Astrocyte of the spinal cord (primary cell): ENCODE measurements at regions not wholly inside any gene's neighbourhood (a gene's known extent, or its start where the extent isn't known, plus 50 kb on each side); places are given as distances from the start of the nearest gene placed in this dataset.

Experiments used
- DNase-seq: peaks from one replicate; pipeline ENCODE4 v3.0.0; 2011; ENCODE audit warnings: low read depth, low spot score
- H3K4me3 ChIP-seq: 2 replicates; pipeline ENCODE4 v1.5.1; 2011; ENCODE audit warnings: low read depth, mild to moderate bottlenecking, low read length, moderate library complexity
- in situ Hi-C: cut with HindIII; loops from 2 replicates; pipeline ENCODE4 v1.10.0; 2017; ENCODE audit warnings: low sequenced_read_pairs
- TF ChIP-seq, protein P1 (sequence below): IDR thresholded peaks from 2 replicates; pipeline ENCODE4 v1.5.1; 2012; ENCODE audit warnings: low read depth, mild to moderate bottlenecking, low read length, inconsistent platforms

DNA sequence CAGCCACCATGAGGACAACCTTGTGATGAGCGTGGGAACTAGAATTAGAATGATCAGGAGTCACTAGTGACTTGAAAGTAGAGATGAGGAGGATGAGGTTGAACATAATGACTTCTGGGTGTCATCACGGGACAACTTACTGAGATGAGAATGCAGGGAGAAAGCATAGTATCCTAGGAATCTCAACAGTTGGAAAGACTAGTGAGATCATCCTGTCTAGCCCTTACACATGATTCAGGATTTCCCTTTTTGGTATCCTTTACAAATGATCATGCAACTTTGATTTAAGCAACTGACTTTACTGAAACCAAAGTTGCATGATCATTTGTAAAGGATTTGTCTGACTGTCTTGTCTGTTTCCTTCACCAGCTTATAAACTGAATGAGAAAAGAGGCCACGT lies 51.8 kb upstream of the HIF1A start:
- no peak overlapping the region for H3K4me3 ChIP-seq
- in situ Hi-C loops = no loop called here
- DNase-seq = no peak
- TF ChIP-seq, protein P1, sequence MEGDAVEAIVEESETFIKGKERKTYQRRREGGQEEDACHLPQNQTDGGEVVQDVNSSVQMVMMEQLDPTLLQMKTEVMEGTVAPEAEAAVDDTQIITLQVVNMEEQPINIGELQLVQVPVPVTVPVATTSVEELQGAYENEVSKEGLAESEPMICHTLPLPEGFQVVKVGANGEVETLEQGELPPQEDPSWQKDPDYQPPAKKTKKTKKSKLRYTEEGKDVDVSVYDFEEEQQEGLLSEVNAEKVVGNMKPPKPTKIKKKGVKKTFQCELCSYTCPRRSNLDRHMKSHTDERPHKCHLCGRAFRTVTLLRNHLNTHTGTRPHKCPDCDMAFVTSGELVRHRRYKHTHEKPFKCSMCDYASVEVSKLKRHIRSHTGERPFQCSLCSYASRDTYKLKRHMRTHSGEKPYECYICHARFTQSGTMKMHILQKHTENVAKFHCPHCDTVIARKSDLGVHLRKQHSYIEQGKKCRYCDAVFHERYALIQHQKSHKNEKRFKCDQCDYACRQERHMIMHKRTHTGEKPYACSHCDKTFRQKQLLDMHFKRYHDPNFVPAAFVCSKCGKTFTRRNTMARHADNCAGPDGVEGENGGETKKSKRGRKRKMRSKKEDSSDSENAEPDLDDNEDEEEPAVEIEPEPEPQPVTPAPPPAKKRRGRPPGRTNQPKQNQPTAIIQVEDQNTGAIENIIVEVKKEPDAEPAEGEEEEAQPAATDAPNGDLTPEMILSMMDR = no peak

DNA sequence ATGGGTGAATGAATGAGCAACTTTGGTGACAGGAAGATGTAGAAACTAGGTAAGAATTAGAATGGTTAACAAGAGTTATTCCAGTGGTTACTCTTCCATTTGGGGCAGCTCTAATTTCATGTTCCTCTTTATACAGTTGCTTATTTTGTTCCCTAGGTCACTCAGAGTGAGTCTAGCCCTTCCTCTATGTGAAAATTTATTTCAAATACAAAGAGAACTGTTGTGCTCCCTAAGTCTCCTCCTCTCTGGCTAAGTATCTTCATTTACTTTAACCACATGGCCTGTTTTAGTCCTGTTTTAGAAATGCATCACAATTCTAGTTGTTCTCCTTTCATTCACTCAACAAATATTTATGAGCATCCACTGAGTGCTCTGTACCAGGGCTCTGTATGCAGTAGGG lies 51.1 kb upstream of the HIF1A start:
- no peak for DNase-seq
- H3K4me3 ChIP-seq = no peak overlapping the region
- in situ Hi-C loops = no loop called here
- TF ChIP-seq, protein P1 = no peak

DNA sequence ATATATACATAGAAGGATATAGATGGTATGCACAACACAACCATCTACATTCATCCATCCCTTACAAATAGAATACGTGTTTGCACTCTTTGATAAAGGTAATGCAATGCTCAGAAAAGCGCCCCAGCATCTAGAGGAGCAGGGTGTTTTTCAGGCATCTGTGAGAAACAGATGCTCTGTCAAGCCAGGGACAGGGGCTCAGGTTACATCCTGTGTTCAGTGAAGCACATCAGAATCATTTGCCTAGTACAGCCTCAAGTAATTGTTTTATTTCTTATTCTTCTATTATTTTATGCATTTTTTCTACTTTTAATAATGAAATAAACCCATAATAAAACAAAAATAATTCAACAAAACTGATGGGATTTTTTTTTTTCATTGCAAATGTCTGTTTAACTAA lies 50.5 kb upstream of the HIF1A start:
- no peak for DNase-seq
- H3K4me3 ChIP-seq = no peak overlapping the region
- in situ Hi-C loops = no loop called here
- TF ChIP-seq, protein P1 = no peak

DNA sequence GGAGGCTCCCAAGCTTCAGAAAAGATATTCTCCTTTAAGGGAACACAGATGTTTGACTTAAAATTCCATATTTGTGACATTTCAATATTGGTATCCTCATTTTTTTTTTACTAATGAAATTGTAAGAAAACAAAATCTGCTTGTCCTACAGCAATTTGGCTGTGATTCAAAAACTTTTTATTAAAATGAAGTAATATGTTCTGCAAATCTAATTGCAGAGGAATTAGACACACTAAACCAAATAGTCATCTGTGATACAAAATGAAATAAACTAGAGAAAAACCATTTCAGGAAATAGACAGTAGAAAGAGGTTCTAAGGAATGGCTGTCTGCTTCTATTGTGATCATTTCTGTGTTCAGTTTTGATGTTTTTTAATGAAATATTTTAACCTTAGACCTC lies 50.1 kb upstream of the HIF1A start:
- H3K4me3 ChIP-seq = no peak overlapping the region
- TF ChIP-seq, protein P1 = no peak
- DNase-seq = no peak
- in situ Hi-C loops = no loop called here
